CD4-positive, alpha-beta T cell treated with Interleukin-15 for 1 hour (primary cell): ENCODE measurements at regions not wholly inside any gene's neighbourhood (a gene's known extent, or its start where the extent isn't known, plus 50 kb on each side); places are given as distances from the start of the nearest gene placed in this dataset.
"Not testable (repeated sequence)": the region's sequence is repeated elsewhere in the genome, so short reads cannot be mapped to it uniquely, and the experiment has no call there.

Experiments
- DNase-seq: peaks from one replicate; pipeline ENCODE4 v3.0.0-alpha.2; 2020

DNA sequence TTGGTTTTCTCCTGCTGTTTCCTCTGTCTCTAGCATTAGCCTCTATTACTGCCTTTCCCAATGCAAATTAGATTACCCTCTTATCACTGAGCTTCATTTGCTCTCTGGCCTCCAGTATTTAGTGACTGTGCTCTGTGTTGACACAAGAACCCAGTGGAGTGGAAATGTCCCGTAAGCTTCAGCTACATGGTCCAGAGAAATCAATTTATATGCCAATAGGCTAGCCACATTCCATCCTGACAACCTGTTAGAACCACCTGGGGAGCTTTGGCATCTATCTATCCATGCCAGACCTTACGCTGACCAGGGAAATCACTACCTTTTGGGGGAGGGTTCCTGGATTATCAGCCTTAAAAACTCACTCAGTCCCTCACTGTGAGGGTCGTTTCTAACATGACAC lies 459.6 kb downstream of the UTRN start:
- no peak for DNase-seq

- no peak for DNase-seq
Observed at GRCh38 chr6:144745439-144745838, 460.3 kb downstream of the UTRN start.

- DNase-seq, result no peak
Observed at GRCh38 chr6:144746902-144747469, 461.9 kb downstream of the UTRN start.

- DNase-seq, result no peak
Observed at GRCh38 chr6:144749263-144749662, 464.1 kb downstream of the UTRN start.

DNA sequence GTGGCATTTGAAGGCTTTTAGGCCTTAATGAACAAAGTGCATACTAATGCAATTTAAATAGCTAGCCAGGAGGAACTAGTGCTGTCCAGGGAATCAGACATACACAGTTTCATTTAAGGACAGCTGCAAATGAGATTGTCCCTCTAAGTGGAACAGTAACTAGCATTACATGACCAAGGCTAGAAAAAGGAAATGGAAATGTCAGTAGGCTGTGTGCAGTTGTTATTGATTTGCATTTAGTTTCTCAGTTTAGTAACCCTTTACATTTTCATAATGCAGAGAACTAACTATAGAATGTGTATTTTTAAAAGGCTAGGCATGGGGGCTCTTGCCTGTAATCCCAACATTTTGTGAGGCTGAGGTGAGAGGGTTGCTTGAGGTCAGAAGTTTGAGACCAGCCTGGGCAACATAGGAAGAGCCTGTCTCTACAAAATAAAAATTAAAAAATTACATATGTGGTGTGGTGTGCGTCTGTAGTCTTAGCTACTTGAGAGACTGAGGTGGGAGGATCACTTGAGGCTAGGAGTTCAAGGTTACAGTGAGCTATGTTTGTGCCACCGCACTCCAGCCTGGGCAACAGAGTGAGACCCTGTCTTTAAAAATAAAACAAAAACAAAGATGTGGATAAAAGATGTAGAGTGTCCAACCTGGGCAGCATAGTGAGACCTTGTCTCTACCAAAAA lies 468.0 kb downstream of the UTRN start:
- DNase-seq, result no peak

DNA sequence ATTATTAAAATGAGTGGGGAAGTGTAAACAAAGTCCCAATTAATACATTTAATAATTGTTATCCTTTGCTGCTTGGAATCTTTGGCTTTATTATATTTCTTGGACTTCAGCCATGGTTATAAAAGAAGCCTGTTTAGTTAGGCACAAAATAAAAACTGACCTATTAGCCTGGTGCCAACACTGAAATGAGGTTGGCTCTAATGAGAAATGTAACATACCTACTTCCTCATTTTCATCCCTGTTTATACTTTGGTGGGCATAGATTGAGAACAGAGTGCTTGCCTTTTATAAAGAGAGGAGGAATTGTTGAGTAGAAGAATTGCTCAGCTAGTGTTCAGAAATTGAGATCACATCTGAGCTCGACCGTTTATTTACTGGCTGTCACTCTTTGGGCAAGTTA lies 471.3 kb downstream of the UTRN start:
- no peak for DNase-seq

DNA sequence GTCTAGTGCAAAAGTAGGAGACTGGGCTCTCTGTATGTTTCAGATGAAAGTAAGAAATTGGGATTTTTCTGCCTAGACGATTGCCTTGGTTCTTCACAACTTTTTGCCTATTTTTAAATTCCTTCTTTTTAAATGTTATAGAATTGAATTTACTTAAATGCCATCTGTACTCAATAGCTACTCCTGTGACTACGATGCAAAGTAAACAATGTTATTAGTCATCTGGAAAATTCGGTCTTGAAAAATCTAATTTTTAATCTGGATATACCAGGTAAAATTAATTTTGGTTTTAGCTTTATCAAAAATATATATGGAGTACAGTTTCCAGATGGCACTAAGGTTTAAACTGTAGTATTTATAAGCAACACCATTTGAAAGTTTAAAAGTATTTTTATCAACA lies 472.2 kb downstream of the UTRN start:
- no peak for DNase-seq

DNA sequence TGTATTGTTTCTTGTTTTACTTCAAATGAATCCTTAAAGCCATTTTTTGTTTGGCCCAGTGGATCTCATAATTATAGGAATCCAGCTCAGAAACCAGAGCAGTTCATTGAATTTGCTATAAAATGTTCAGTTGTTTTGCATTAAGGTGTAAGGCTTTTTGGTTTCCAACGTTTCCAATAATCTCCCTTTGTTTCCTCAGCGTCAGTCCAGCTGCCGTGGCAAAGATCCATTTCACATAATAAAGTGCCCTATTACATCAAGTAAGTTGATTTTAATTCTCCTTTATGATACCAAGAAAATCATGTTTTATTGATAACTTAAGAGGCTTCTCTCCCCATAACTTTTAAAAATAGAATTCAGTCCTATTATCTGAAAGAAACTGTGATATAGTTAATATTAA lies 472.6 kb downstream of the UTRN start:
- DNase-seq, result no peak

DNA sequence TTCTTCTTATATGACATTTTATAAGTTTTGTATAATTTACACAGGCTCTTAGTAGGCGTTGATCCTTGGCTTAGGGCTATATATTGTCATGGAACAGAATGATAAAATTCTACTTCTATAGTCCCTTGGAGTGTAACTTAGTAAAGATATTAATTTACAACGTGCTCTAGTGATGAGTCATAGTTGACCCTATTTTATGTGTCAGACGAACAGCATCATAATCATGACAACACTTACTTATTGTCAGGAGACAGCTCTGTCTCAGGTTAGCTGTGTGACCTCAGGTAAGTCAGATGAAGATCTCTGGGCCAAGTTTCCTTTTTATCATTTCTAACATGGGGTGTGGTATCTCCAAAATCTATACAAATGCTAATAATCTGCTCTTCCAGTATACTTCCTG lies 473.5 kb downstream of the UTRN start:
- no peak for DNase-seq

DNA sequence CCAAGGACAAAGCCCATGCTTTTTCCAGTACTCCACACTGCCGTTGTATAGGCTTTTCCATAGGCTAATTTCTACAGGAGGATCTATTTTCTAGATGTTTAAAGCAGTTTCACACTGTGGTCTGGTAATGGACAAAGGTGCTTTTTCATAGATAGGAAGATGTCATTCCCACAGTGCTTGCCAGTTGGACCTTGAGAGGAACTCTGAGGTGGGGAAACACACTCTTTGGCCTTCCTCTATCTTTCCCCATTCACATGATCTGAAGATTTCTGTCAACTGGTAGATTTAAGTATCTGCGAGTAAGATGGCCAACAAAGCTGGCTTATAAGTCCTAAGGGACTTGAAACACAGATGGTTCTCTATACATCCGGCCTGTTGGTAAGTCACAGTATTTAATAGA lies 477.3 kb downstream of the UTRN start:
- DNase-seq, result no peak

DNA sequence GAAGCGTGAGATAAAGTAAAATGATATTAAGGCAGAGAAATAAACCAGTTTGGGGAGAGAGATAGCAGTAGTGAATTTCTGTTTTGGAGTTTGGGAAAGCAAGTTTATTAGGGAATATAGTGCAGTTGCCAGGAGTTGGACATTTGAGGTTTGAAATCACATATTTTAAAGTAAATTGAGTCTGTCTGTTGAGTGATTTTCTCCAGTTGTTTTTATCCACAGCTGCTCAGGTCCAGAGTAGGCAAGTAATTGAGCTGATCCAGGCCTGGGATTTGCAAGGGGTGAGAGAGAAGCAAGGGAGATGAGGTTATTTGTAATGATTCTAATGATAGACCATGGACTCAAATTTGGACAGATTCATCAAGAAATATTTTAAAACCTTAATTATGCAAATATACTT lies 481.9 kb downstream of the UTRN start:
- no peak for DNase-seq

DNA sequence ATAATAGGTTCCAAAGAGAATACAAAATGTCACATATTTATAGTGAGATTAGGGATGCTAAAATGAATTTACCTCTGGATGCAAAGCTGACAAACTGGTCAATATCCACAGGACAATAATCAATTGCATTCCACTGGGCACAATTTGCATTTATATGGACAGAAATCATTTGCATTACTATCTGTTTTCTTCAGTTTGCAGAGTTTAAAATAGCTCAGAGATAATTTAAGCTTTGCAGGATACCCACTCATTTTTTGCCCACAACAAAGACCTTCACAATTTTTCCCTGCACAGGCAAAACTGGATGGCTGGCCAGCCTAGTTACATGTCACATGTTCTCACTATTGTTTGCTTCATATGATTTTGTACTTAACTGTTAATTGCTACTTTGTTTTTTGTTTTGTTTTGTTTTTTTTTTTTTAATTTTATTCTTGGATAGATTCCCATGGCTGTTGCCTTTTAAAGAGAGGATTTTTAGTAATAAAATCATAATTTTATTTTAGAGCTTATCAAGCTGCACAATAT lies 483.5 kb downstream of the UTRN start:
- no peak for DNase-seq

- DNase-seq, result no peak
Observed at GRCh38 chr6:144769142-144769541, 484.0 kb downstream of the UTRN start.

DNA sequence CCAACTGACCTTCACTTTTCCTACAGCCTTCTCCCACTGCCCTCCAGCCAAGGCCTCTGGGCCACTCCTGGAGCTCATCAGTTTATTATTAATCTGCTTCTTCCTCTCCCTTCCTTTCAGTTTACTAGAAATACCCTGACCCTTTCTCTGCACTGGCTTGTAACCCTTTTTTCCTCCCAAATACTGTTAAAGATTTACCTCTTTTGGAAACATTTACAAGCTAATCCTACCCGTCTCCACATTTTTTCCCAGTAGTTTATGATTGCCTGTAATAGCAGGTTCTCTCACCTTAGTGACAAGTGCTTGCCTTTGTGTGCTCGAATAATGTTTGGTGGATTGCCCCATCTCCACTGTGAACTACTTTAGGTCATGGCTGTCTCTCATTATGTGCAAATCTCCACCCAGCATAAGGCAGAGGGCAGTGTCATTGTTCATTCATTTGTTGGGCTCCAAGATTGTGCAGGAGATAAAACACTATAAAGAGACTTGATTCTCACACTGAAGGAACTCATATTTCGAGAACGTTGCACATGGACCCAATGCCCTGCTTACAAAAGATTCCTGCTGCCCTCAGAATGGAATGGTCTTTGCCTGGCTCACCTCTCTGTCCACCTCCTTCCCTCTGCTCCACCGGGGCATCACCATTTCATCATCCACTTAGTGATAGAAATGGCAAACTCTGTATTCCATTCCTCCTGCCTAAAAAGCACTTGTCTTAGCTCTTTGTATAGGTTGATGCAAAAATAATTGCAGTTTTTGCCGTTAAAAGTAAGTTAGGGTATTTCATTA lies 491.1 kb downstream of the UTRN start:
- DNase-seq, result no peak

- DNase-seq, result no peak
Observed at GRCh38 chr6:144777249-144777648, 492.1 kb downstream of the UTRN start.

- no peak for DNase-seq
Observed at GRCh38 chr6:144778056-144778455, 492.9 kb downstream of the UTRN start.

- no peak for DNase-seq
Observed at GRCh38 chr6:144778773-144779492, 493.8 kb downstream of the UTRN start.

DNA sequence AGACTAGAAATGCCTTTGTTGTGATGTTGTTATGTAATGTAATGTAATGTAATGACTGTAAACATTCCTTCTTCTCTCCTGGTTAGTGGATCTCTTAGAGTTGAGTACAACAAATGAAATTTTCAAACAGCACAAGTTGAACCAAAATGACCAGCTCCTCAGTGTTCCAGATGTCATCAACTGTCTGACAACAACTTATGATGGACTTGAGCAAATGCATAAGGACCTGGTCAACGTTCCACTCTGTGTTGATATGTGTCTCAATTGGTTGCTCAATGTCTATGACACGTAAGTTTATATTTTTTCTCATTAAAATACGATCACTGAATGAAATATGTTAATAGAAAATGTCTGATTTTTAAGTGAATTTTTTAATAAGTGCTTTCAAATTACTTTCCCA lies 496.7 kb downstream of the UTRN start:
- DNase-seq, result no peak

GRCh38 chr6:144782634-144783033 lies 497.5 kb downstream of the UTRN start:
- no peak for DNase-seq

DNA sequence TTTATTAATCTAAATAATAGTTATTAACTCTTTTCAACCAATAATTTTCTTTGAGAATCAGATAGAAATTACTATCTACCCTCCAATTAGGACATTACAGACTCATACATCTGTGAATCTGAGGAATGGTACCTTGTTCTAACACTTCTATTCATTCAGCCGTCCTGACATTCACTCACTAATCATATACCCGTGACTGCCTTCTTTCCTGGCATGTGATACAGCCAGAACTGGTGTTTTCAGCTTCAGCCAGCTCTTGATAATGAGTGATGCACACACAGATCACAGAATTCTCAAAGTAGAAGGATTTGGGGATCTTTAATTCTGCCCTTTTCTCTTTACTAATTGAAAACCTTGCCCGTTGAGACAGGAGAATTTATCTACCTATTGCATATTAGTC lies 499.9 kb downstream of the UTRN start:
- no peak for DNase-seq

DNA sequence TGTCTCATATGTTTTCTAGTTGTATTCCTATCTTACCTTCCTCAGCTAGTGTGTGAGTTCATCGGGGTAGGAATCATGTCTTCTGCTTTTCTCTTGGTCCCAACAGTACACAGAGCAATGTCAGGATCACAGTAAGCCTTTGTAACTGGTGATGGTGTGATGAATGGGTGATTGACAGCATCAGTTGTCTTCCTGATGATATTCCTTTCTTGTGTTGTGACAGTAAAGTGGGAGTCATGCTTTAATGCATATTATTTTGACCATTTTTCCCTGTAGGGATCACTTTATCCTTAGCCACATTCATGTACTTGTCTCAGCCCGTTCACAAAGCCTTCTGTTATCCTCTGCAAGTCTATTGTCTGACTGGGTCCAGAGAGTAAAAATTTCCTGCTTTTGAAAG lies 501.7 kb downstream of the UTRN start:
- no peak for DNase-seq

DNA sequence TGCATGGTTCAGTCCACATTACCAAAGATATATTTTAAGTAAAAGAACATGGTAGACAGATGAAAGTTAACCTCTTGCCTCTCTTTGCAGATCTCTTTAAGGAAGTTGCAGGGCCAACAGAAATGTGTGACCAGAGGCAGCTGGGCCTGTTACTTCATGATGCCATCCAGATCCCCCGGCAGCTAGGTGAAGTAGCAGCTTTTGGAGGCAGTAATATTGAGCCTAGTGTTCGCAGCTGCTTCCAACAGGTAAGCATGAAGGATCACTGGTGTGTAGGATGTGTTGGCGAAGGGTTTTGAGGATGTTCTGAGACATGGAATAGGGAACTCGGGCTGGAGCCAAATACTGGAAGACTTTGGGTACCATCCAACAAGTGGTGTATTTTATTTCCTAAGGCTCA lies 508.6 kb downstream of the UTRN start:
- DNase-seq, result no peak

DNA sequence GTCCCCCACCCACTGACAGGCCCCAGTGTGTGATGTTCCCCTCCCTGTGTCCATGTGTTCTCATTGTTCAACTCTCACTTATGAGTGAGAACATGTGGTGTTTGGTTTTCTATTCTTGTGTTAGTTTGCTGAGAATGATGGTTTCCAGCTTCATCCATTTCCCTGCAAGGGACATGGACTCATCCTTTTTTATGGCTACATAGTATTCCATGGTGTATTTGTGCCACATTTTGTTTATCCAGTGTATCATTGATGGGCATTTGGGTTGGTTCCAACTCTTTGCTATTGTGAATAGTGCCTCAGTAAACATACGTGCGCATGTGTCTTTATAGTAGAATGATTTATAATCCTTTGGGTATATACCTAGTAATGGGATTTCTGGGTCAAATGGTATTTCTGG lies 509.9 kb downstream of the UTRN start:
- DNase-seq, result not testable (repeated sequence)

DNA sequence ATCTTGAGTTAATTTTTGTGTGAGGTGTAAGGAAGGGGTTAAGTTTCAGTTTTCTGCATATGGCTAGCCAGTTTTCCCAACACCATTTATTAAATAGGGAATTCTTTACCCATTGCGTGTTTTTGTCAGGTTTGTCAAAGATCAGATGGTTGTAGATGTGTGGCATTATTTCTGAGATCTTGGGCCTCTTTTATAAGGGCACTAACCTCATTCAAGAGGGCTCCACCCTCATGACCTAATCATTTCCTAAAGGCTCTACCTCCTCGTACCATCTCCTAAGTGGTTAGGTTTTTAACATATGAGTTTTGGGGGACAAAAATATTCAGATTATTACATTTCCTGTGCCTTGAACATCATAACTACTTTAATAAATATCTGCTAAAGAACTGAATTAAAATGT lies 510.9 kb downstream of the UTRN start:
- DNase-seq, result no peak
